HG02588 (cell line): ENCODE measurements at regions not wholly inside any gene's neighbourhood (a gene's known extent, or its start where the extent isn't known, plus 50 kb on each side); places are given as distances from the start of the nearest gene placed in this dataset.

ENCODE experiments used
- ATAC-seq: cut with Tn5 transposase; IDR thresholded peaks from one replicate; pipeline ENCODE4 v1.9.1; 2021; ENCODE audit warnings: mild to moderate bottlenecking, moderate library complexity; ENCODE audit not compliant: unreplicated experiment

GRCh38 chr20:12623870-12624269 lies 384.9 kb upstream of the SPTLC3 start:
- no peak for ATAC-seq

GRCh38 chr20:12627485-12627884 lies 381.3 kb upstream of the SPTLC3 start:
- ATAC-seq = no peak

DNA sequence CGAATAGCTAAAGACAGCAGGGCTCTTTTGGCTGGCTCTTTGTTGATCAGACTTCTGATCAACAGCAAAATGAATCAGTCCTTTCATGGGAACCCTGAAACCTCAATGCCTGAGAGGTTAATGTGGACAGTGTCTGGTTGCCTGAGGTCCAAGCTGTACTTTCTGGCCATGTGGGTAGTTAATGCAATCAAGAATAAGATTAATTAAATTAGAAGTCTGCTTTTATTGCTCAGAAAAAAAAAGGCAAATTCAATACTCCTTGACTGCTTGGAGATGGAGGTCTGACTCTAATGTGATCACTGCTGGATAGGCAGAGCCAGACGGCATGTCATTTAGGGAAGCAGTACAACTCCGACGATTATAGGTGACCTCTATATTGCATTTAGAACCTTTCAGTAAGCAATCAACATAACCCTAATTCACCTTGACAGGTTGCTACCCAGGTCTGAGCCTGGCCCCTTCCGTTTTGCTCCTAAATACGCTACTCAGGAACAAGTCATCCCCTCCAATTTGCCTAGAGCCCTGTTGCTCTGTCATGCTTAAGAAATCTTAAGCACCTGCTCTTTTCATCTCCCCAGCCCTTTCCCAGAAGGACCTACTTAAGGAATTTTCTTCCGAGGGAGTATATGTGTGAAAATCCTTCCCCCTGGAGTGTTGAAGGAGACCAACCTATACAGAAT lies 370.0 kb upstream of the SPTLC3 start:
- no peak for ATAC-seq

GRCh38 chr20:12640251-12640650 lies 368.5 kb upstream of the SPTLC3 start:
- ATAC-seq = no peak

DNA sequence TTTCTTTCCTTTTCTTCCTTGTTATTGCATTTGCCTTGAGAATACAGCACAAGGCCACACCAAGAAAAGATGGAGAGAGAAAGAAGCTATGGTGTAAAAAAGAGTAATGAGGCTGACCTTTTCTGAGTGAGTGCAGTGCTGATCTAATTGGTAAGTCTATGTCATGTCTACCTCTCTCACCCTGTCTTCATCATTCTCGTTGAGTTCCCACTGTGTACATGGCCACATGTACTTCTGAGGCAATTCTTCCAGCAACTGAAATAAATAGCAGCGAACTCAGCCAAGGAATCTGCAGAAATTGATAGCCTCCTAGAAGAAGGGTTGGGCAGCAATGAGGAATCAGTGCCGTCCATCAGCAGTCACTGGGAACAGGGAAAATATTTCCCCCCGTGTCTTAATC lies 367.2 kb upstream of the SPTLC3 start:
- no peak for ATAC-seq

- ATAC-seq = no peak
Measured at GRCh38 chr20:12644461-12644860, 364.3 kb upstream of the SPTLC3 start.

- ATAC-seq = no peak
Measured at GRCh38 chr20:12649234-12649633, 359.5 kb upstream of the SPTLC3 start.

GRCh38 chr20:12653642-12654041 lies 355.1 kb upstream of the SPTLC3 start:
- ATAC-seq = no peak

DNA sequence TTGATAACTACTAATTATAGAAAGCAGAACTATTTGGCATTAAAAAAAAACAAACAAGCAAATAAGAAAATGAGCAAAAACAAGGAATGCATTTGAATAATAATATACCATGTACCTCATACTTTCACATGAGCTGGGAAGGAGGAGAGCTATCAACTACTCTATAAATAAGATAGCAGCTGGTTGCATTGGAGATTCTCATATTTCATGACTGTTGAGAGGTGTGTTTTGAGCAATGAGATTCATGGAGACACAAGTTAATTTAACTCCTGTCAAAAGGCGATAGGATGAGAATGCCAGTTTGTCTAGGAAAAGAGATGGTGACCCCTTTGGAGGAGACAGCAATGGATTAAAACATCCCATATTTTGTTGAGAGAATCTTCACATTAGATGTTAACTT lies 348.8 kb upstream of the SPTLC3 start:
- ATAC-seq = no peak

DNA sequence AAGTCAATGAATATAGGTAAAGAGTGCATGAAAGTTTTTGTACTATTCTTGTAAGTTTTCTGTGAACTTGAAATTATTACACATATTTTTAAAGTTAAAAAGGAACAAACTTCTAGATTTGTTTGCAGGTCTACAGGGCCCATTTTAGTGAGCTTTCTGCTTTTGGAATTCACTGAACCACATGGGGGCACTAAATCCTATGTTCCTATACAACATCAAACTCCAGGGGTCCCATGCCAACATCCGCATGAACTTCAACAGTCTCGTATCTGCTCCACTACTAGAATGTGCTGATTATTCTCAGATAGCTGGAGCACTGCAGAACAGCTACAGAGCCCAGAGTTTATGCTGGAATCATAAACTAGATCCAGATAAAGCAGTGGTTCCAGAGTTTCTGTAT lies 347.9 kb upstream of the SPTLC3 start:
- no peak for ATAC-seq

DNA sequence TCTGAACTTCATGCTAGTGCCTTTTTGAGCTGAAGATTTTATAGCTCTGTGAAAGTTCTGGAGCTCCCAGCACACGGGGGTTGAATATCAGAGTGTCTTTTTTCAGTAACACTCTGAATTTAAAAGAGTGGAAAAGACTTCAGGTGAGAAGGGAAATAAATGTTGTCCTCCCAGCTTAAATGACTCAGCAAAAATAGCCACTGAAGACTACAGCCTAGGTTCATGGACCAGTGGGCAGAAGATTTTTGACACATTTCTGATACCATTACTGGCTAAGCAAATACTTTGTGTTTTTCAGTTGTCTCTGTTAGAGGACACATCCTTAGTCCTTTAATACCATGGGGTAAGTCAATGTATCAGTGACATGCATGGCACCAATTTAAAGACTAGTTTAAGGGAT lies 338.5 kb upstream of the SPTLC3 start:
- no peak for ATAC-seq

- no peak for ATAC-seq
Measured at GRCh38 chr20:12673352-12673751, 335.4 kb upstream of the SPTLC3 start.

DNA sequence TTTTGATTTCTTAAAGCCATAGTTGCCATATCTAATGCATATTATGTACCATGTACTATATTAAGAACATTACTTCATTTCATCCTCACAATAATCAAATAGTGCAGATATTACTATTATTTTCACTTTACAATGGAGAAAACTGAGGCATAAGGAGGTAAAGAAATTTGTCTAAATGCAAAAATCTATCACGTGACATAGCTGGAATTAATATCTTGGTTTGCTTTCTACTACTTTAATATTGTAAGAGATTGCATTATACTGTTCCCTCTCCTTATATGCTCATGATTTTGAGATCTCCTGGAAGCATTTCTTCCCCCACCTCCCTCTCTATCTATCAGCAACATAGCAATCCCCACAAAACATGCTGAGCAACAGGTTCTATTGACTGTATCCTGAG lies 330.8 kb upstream of the SPTLC3 start:
- no peak for ATAC-seq

GRCh38 chr20:12679447-12679846 lies 329.3 kb upstream of the SPTLC3 start:
- ATAC-seq = no peak

DNA sequence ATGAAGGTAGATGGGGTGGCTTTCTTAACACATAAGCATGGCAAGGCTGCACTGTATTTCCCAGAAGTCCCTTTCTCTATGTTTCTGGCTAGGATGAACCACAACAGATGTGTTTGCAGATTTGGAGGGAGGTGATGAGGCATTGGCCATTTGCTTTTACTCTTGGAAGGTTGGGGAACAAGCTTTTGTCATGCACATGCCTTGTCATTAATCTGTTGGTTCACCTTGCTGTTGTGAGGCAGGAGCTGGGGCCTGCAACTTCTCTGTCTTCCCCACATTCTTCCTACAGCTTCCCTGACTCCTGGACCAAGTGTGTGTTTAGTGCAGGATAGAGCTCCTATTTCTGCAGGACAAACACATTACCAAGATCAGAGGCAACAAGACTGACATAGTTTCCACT lies 326.2 kb upstream of the SPTLC3 start:
- ATAC-seq = no peak

DNA sequence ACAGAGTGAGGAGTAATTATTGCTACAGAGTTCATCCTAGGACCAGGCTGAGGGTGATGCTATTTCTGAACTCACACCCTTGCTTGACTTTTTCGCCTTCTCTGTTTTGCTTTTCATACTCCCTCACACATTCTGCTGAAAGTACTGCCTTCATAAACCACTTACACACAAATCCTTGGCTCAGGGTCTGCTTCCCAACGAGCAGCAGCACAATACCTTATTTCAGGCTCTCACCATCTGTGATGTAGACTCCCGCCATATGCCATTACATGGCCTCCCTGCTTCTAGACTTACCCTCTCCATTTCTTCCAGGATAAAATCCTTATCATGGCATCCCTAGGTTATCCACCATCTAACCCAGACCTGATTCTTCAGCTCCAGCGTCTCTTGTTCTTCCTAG lies 321.3 kb upstream of the SPTLC3 start:
- ATAC-seq = no peak

DNA sequence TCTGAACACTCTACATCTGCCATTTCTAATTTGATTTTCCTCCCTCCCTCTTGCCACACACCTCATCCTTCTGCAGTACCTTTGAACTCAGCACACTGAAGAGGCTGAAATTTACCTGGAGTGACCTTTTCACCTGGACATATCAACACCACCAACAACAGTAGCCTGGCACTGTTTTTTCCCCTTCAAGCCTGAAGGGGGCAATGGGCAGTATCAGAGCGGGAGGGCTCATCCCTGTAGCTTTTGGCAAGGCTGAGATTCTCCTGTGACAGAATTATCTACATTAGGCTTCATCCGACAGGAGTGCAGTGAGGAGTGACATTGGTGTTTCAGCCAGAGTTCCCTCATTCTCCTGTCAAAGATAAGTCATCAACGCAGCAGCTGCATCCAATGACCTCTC lies 312.8 kb upstream of the SPTLC3 start:
- ATAC-seq = no peak

GRCh38 chr20:12698817-12699216 lies 310.0 kb upstream of the SPTLC3 start:
- ATAC-seq = no peak

- ATAC-seq = no peak
Measured at GRCh38 chr20:12699374-12700228, 309.2 kb upstream of the SPTLC3 start.

- no peak for ATAC-seq
Measured at GRCh38 chr20:12700701-12701100, 308.1 kb upstream of the SPTLC3 start.

GRCh38 chr20:12702312-12702711 lies 306.5 kb upstream of the SPTLC3 start:
- no peak for ATAC-seq

- no peak for ATAC-seq
Measured at GRCh38 chr20:12715371-12715770, 293.4 kb upstream of the SPTLC3 start.
